K562 (cell line): ENCODE measurements at regions not wholly inside any gene's neighbourhood (a gene's known extent, or its start where the extent isn't known, plus 50 kb on each side); places are given as distances from the start of the nearest gene placed in this dataset.

Experiments used
- ATAC-seq: fragments of 200-7000 bp; cut with Tn5 transposase; 3 replicates; pipeline ENCODE4 v1.9.1; 2020; ENCODE audit warnings: moderate library complexity
- BruUV-seq: library from RNA; stranded (reverse); fragments of 400-500 nt; replicated peaks from 2 replicates; lab custom pipeline; 2021; lab: Mats Ljungman, UMichigan
- CTCF ChIA-PET: fragments of 300-600 bp; formaldehyde crosslinking; extraction: SDS; loops from one replicate; lab custom pipeline; 2021; ENCODE audit warnings: low intra/inter-chr PET ratio; lab: Yijun Ruan, JAX
- POLR2A ChIA-PET: fragments of 300-600, 350-650 bp; sonication (Branson Sonifier 250); formaldehyde crosslinking; extraction: SDS; loops from one replicate; lab custom pipeline; 2021; ENCODE audit warnings: antibody characterized with exemption, inconsistent platforms; lab: Yijun Ruan, JAX
- DNase-seq, 4 experiments: peaks; one replicate each; pipeline versions ENCODE4 v3.0.0 to v3.0.0-alpha.2; 2011 to 2018; ENCODE audit warnings: low spot score in 3 of 4, mixed read lengths in 3 of 4; ENCODE audit errors: extremely low read depth in 1 of 4
- FAIRE-seq: peaks from 2 replicates; lab custom pipeline; 2011; peaks lifted over from hg19 to GRCh38; lab: Jason Lieb, UNC
- H2AFZ ChIP-seq: 2 replicates; pipeline ENCODE4 v1.6.0; 2011; ENCODE audit warnings: low read depth, low read length, control low read depth, inconsistent platforms
- H3K27ac ChIP-seq: fragments of 200-600 bp; 3 replicates; pipeline ENCODE4 v1.8.0; 2011; ENCODE audit warnings: low read depth, mild to moderate bottlenecking, control low read depth, inconsistent platforms, low read length, moderate library complexity, mixed read lengths; ENCODE audit errors: extremely low read depth
- H3K27me3 ChIP-seq, 2 experiments: fragments of 300-600 bp in 1 of 2; 2 replicates in 1 of 2; 3 replicates in 1 of 2; pipeline versions ENCODE4 v1.6.0 to v1.8.0; 2011; ENCODE audit warnings: inconsistent platforms in 2 of 2, low read length in 2 of 2, mild to moderate bottlenecking in 1 of 2, mixed read lengths in 1 of 2, moderate library complexity in 1 of 2; ENCODE audit not compliant: control insufficient read depth in 2 of 2, insufficient read depth in 2 of 2
- H3K36me3 ChIP-seq: fragments of 300-600 bp; 3 replicates; pipeline ENCODE4 v1.8.0; 2011; ENCODE audit warnings: mild to moderate bottlenecking, low read length, inconsistent platforms; ENCODE audit not compliant: control insufficient read depth, insufficient read depth
- H3K4me1 ChIP-seq, 2 experiments: fragments of 200-600 bp in 1 of 2; replicated peaks in 1 of 2; 2 replicates in 1 of 2; 3 replicates in 1 of 2; pipeline versions ENCODE4 v1.5.1 to v1.8.0; 2011; ENCODE audit warnings: inconsistent platforms in 2 of 2, low read length in 2 of 2, mild to moderate bottlenecking in 1 of 2, mixed read lengths in 1 of 2, moderate library complexity in 1 of 2; ENCODE audit not compliant: control insufficient read depth in 2 of 2, insufficient read depth in 2 of 2
- H3K4me2 ChIP-seq: 2 replicates; pipeline ENCODE4 v1.6.1; 2011; ENCODE audit warnings: low read length, control low read depth, inconsistent platforms, mixed read lengths; ENCODE audit not compliant: insufficient read depth
- H3K4me3 ChIP-seq: fragments of 200-600 bp; sonication (generic), shearing (Covaris generic); 2 replicates; pipeline ENCODE4 v1.5.1; 2016; ENCODE audit warnings: control low read depth, inconsistent platforms
- H3K79me2 ChIP-seq: fragments of 200-600 bp; 3 replicates; pipeline ENCODE4 v1.8.0; 2011; ENCODE audit warnings: low read length, inconsistent platforms; ENCODE audit not compliant: control insufficient read depth, insufficient read depth
- H3K9ac ChIP-seq, 2 experiments: 2 replicates each; pipeline versions ENCODE4 v1.6.0 to v1.6.1; 2011; ENCODE audit warnings: low read depth in 2 of 2, low read length in 2 of 2, control low read depth in 1 of 2, inconsistent platforms in 1 of 2, mild to moderate bottlenecking in 1 of 2, mixed read lengths in 1 of 2; ENCODE audit not compliant: insufficient read depth in 1 of 2
- H3K9me1 ChIP-seq: one replicate; pipeline ENCODE4 v1.6.0; 2011; ENCODE audit warnings: inconsistent platforms, mild to moderate bottlenecking, low read length, moderate library complexity; ENCODE audit not compliant: control insufficient read depth, insufficient read depth
- H3K9me3 ChIP-seq: replicated peaks from 2 replicates; pipeline ENCODE4 v1.5.1; 2011; ENCODE audit warnings: low read depth, low read length, inconsistent platforms; ENCODE audit not compliant: control insufficient read depth, insufficient read depth
- H4K20me1 ChIP-seq: replicated peaks from 2 replicates; pipeline ENCODE4 v1.6.1; 2011; ENCODE audit warnings: low read length, inconsistent platforms, mixed read lengths; ENCODE audit not compliant: control insufficient read depth, insufficient read depth
- CSDE1 ChIP-seq, 2 experiments: fragments of 450-650 bp; IDR thresholded peaks; 2 replicates each; pipeline ENCODE4 v1.6.1; 2016; ENCODE audit warnings: mild to moderate bottlenecking in 1 of 2
- KLF1 ChIP-seq: fragments of 450-650 bp; IDR thresholded peaks from 2 replicates; pipeline ENCODE4 v1.6.1; 2016; ENCODE audit warnings: missing genetic modification characterization, missing compliant biosample characterization
- MAFK ChIP-seq: IDR thresholded peaks from 2 replicates; pipeline ENCODE4 v1.6.1; 2011; ENCODE audit warnings: low read length, improper control_type of control experiment
- RBM14 ChIP-seq: fragments of 200-400 bp; formaldehyde crosslinking; IDR thresholded peaks from 2 replicates; pipeline ENCODE4 v1.6.1; 2018; ENCODE audit warnings: low read depth, mild to moderate bottlenecking, low read length, moderate library complexity, borderline replicate concordance; ENCODE audit not compliant: insufficient read depth
- ZFP36 ChIP-seq: fragments of 150-350 bp; IDR thresholded peaks from 2 replicates; pipeline ENCODE4 v1.6.1; 2018; ENCODE audit warnings: low read length, low read depth; ENCODE audit not compliant: partially characterized antibody
- WGBS: fragments of 100-300 bp; shearing (Covaris generic); methylation state at CpG from one replicate; pipeline ENCODE4 v1.1.6; 2016; ENCODE audit warnings: low coverage, mixed read lengths; ENCODE audit not compliant: insufficient coverage; ENCODE audit errors: missing lambda C conversion rate; 5-methylcytosine and 5-hydroxymethylcytosine counted together
- in situ Hi-C: fragments of 300-500 bp; cut with MboI; formaldehyde crosslinking; loops from 4 replicates; pipeline ENCODE4 v1.15.0; 2018; ENCODE audit warnings: inconsistent platforms, mixed read lengths
- intact Hi-C: fragments of 100-400 bp; cut with micrococcal nuclease; formaldehyde crosslinking; loops from 2 replicates; pipeline ENCODE4 v1.14.2; 2022
- TF ChIP-seq, protein P1 (sequence below): sonication (generic); formaldehyde crosslinking; IDR thresholded peaks from 2 replicates; pipeline ENCODE4 v1.8.1; 2023; ENCODE audit warnings: mild to moderate bottlenecking, missing genetic modification reagents, moderate library complexity
- TF ChIP-seq, protein P2 (sequence below): IDR thresholded peaks from 2 replicates; pipeline ENCODE4 v1.6.1; 2011; ENCODE audit warnings: borderline replicate concordance, low read depth, mild to moderate bottlenecking, moderate library complexity, low read length; ENCODE audit not compliant: insufficient read depth, poor library complexity, severe bottlenecking

DNA sequence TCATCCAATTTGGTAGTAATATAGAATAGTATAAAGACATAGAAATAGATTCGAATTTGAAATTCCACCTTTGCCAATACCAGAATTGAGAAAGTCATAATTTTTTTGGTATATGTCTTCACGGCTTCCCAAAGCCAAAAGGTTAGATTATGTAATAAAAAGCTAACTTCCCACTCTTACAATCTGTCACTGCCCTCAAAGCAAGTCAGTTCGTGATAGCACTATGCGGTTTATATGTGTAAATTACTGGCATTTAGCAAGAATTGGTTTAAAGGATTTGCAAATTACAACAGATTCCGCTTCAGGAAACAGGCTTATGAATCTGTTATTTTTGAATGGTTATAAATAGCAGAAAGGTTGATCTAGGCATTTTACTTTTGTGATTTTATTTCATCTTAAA, 679.4 kb upstream of the ADGRL2 start:
- Histone ChIP-seq H4K20me1 (no peaks in the 10 kb centered on the region), H3K27me3 (no peaks in the 10 kb centered on the region), H3K79me2 (no peaks in the 10 kb centered on the region), H2AFZ (no peak overlapping the region), H3K9me1 (no peaks in the 10 kb centered on the region), H3K4me3 (no peak overlapping the region), H3K9me3 (no peaks in the 10 kb centered on the region), H3K9ac (no peak overlapping the region), H3K27ac (no peak overlapping the region), H3K36me3 (no peaks in the 10 kb centered on the region), H3K4me1 (no peaks in the 10 kb centered on the region), H3K4me2 (no peak overlapping the region)
- intact Hi-C loops = no loop called here
- WGBS = 3% methylated on average over 5 of the region's 5 CpGs
- TF ChIP-seq, protein P1, sequence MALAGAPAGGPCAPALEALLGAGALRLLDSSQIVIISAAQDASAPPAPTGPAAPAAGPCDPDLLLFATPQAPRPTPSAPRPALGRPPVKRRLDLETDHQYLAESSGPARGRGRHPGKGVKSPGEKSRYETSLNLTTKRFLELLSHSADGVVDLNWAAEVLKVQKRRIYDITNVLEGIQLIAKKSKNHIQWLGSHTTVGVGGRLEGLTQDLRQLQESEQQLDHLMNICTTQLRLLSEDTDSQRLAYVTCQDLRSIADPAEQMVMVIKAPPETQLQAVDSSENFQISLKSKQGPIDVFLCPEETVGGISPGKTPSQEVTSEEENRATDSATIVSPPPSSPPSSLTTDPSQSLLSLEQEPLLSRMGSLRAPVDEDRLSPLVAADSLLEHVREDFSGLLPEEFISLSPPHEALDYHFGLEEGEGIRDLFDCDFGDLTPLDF (CRISPR knock-in tag) = no peak
- TF ChIP-seq KLF1 (no peak), CSDE1 (IDR thresholded peaks at IDR 0.05) (no peak), ZFP36 (no peak), RBM14 (no peak), MAFK (no peak)
- TF ChIP-seq, protein P2, sequence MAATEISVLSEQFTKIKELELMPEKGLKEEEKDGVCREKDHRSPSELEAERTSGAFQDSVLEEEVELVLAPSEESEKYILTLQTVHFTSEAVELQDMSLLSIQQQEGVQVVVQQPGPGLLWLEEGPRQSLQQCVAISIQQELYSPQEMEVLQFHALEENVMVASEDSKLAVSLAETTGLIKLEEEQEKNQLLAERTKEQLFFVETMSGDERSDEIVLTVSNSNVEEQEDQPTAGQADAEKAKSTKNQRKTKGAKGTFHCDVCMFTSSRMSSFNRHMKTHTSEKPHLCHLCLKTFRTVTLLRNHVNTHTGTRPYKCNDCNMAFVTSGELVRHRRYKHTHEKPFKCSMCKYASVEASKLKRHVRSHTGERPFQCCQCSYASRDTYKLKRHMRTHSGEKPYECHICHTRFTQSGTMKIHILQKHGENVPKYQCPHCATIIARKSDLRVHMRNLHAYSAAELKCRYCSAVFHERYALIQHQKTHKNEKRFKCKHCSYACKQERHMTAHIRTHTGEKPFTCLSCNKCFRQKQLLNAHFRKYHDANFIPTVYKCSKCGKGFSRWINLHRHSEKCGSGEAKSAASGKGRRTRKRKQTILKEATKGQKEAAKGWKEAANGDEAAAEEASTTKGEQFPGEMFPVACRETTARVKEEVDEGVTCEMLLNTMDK = no peak
- no TSS peak for BruUV-seq
- ChIA-PET POLR2A (no interaction called here), CTCF (no interaction called here)
- DNase-seq (no peak), ATAC-seq (no peak), FAIRE-seq (no peak)
- in situ Hi-C loops = no loop called here
